ENCODE measurements at regions not wholly inside any gene's neighbourhood (a gene's known extent, or its start where the extent isn't known, plus 50 kb on each side); places are given as distances from the start of the nearest gene placed in this dataset.

DNA sequence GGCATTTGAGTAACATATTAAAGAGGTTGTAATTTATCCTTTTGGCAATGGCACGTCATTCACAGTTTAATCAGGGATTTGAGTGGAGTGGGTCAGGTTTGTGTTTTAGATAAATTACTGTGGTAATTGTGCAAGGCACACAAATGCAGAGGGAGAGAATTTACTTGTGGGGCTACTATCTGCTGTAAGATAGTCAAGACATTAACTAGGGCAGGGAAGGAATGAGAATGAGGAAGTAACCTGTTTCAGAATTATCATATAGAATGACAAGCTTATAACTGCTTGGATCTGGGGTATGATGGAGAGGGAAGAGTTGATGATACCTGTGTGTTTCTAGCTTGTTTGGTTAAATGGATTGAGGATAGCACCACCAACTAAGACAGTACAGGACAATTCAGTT, 58.9 kb upstream of the ZSWIM2 start:
- Histone ChIP-seq H3K9me3 (ENCODE audit: insufficient read depth, low read length) (no peaks in the 10 kb centered on the region), H3K36me3 (ENCODE audit: low read length) (no peaks in the 10 kb centered on the region), H3K4me2 (ENCODE audit: low read depth, low read length, poor library complexity, severe bottlenecking) (no peak overlapping the region), H3K27me3 (ENCODE audit: low read length) (no peaks in the 10 kb centered on the region), H3F3A (ENCODE audit: insufficient read depth) (no peaks in the 10 kb centered on the region), H3K27ac (ENCODE audit: low read depth, low read length) (no peak overlapping the region), H2AFZ (ENCODE audit: low read depth, low read length, severe bottlenecking) (no peak overlapping the region), H3K9me2 (replicated peaks; ENCODE audit: insufficient read depth, low read length) (no peaks in the 10 kb centered on the region), H3K4me3 (ENCODE audit: insufficient read depth, low read length, poor library complexity, severe bottlenecking) (no peak overlapping the region), H3K9ac (ENCODE audit: low read length) (no peak overlapping the region), H4K20me1 (ENCODE audit: low read depth, low read length) (no peaks in the 10 kb centered on the region), H3K79me2 (ENCODE audit: insufficient read depth, low read length) (no peaks in the 10 kb centered on the region)
- TF ChIP-seq EZH2phosphoT487 (conservative IDR thresholded peaks at IDR 0.05; ENCODE audit: low read length): no peak
- TF ChIP-seq, protein P1, sequence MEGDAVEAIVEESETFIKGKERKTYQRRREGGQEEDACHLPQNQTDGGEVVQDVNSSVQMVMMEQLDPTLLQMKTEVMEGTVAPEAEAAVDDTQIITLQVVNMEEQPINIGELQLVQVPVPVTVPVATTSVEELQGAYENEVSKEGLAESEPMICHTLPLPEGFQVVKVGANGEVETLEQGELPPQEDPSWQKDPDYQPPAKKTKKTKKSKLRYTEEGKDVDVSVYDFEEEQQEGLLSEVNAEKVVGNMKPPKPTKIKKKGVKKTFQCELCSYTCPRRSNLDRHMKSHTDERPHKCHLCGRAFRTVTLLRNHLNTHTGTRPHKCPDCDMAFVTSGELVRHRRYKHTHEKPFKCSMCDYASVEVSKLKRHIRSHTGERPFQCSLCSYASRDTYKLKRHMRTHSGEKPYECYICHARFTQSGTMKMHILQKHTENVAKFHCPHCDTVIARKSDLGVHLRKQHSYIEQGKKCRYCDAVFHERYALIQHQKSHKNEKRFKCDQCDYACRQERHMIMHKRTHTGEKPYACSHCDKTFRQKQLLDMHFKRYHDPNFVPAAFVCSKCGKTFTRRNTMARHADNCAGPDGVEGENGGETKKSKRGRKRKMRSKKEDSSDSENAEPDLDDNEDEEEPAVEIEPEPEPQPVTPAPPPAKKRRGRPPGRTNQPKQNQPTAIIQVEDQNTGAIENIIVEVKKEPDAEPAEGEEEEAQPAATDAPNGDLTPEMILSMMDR (IDR thresholded peaks at IDR 0.05; ENCODE audit: insufficient read depth, low read length, poor library complexity, severe bottlenecking): no peak

DNA sequence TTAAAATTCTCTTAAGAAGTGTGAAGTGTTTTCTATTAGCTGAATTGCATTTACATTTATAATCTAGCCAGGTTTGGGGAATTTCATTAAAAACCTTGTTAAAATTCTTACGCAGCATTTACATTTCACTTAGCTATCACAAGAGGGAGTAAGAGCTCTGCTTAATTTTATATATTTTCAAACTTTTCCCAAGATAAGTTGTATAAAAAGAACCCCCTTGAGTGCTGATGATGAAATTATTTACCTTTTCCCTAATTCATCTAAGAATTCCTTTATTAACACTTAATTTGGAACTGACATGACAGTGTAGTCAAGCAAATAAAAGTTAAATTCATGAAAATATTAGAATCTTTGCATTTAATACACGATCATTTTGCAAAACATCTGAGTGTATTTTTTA, 54.2 kb upstream of the ZSWIM2 start:
- Histone ChIP-seq H3K4me3 (ENCODE audit: insufficient read depth, low read length, poor library complexity, severe bottlenecking) (no peak overlapping the region), H3K9ac (ENCODE audit: low read length) (no peak overlapping the region), H3K27me3 (ENCODE audit: low read length) (no peaks in the 10 kb centered on the region), H3K79me2 (ENCODE audit: insufficient read depth, low read length) (no peaks in the 10 kb centered on the region), H3K27ac (ENCODE audit: low read depth, low read length) (no peak overlapping the region), H3K36me3 (ENCODE audit: low read length) (no peaks in the 10 kb centered on the region), H3K9me3 (ENCODE audit: insufficient read depth, low read length) (no peaks in the 10 kb centered on the region), H3F3A (ENCODE audit: insufficient read depth) (no peaks in the 10 kb centered on the region), H2AFZ (ENCODE audit: low read depth, low read length, severe bottlenecking) (no peak overlapping the region), H3K9me2 (replicated peaks; ENCODE audit: insufficient read depth, low read length) (no peaks in the 10 kb centered on the region), H3K4me2 (ENCODE audit: low read depth, low read length, poor library complexity, severe bottlenecking) (no peak overlapping the region), H4K20me1 (ENCODE audit: low read depth, low read length) (no peaks in the 10 kb centered on the region)
- no peak for TF ChIP-seq EZH2phosphoT487 (conservative IDR thresholded peaks at IDR 0.05; ENCODE audit: low read length)
- TF ChIP-seq, protein P1 (IDR thresholded peaks at IDR 0.05; ENCODE audit: insufficient read depth, low read length, poor library complexity, severe bottlenecking): peak; percentile 16
